H4 (cell line): ENCODE measurements at regions not wholly inside any gene's neighbourhood (a gene's known extent, or its start where the extent isn't known, plus 50 kb on each side); places are given as distances from the start of the nearest gene placed in this dataset.

Source experiments
- DNase-seq: peaks from one replicate; pipeline ENCODE4 v3.0.0-alpha.2; 2015; ENCODE audit warnings: low spot score

DNA sequence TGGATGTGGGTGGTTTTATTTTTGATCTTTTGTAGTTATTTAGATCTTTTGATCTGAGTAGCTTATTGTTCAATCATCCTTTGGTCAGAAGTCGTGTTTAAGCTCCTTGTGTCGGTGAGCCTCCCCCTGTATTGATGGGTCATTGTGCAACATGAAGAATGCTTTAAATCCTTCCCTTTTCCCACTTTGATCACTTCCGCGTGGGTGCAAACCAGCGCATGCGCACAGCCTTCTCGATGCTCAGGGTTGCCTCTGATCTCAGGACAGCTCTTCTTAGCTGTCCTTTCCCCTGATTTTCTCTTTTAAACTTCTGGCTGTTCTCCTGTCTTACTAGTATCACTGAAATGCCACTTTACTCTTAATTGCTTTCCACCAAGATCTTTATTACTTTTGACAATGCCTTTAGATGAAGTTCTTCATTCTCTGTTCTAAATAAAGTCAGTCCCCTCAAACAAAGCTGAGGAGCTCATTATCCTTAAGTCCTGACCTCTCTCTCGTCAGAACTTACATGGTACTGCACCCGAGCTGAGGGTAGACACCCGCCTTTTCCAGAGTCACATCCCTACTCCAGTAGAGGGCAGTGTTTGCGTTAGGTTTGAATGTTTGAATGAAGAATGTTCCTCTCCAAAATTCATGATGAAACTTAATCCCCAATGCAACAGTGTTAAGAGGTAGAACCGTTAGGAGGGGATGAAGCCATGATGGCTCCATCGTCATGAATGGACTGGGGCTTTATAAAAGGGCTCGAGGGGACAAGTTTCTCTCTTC lies 547.9 kb upstream of the TMPRSS15 start:
- peak; percentile 73 for DNase-seq

- DNase-seq: no peak
Observed at GRCh38 chr21:18954441-18954844, 550.9 kb upstream of the TMPRSS15 start.

DNA sequence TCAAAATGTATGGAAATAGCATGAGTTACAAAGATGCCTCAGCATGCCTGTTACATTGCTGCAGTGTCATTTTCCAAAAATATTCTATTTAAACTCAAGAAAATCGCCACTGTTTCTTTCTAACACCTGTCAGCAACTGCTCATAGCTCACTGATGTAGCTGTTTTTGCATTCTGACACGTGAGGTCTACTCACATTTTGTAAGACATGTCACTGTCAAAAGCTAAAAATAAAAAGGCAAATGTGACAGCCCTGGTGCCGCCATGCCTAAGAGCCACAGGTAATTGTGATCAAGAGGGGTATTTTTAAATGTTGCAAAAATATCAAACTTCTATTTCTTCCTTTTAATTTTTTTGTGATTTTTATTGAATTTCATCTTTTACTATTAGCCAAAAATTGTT lies 556.2 kb upstream of the TMPRSS15 start:
- DNase-seq: no peak

DNA sequence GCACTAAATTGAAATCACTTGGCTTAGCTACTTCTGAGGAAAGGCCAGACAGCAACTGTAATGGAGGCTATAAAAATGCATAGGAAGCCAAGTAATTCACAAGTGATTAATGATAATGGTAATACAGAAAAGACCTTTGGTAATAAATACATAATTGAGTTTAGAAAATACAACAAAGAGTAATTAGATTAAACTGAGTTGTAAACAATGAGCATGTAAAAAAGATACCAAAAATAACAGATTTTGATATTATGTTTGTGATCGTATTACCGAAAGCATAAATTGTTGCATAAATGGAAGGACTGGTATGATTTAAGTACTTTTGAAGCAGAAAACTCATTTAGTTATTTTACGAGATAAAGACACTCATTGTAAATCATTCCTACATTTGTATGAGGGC lies 556.7 kb upstream of the TMPRSS15 start:
- DNase-seq: no peak

DNA sequence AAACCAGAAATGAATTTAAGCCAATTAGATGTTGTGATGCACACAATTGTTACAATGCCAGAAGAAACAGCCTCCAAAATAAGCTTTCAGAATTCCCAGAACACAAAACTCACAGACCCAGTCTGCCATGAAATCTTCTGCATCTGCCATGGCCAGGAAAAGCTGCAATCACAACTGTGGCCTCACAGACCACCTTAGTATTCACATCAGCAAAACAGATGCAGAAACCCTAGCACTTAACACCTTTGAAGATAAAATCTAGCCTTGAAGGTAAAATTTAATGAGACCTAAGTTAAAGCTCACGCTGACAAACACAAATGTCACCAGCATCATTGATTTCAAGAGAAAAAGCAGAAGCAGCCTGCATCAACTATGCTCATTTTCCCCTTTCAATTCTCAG lies 566.8 kb upstream of the TMPRSS15 start:
- DNase-seq: no peak

- DNase-seq: no peak
Observed at GRCh38 chr21:18970941-18971340, 567.4 kb upstream of the TMPRSS15 start.

DNA sequence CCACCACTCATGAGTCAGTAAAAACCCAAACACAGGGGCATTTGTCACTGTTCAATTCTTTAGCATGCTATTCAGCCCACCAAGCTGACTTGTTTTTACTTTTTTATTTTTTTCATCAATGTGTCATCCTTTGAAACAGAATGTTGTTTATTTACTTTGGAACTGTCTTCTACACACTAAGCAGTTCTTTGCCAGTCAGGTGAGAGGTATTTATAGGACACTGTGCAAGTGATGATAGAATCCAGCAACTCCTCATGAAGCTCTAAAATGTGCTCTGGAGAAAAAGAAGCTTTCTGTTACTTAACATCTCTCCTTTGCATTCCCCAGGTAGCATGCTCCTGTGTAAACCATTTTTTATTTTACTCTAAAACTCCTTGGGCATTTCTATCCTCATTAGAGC lies 582.0 kb upstream of the TMPRSS15 start:
- DNase-seq: no peak

DNA sequence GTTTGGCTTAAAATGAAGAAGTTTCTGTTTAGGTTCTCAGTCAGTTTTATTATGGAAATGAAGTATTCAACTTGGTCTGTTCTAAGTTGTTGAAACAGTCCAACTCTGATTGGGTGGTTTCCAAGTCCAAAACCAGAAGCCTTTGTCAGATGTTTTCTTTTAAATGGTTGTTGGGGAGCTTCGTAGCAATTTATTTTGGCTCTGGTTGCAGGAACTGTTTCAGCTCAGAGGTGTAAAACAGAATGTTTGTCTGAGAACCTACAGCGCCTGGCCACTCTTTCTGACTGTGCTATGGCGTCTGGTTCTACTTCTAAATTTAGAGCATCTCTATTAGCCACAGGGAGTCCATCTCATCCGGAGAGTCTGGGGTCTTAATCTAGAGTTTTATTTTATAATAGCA lies 582.6 kb upstream of the TMPRSS15 start:
- no peak for DNase-seq

- DNase-seq: no peak
Observed at GRCh38 chr21:18987520-18988026, 584.0 kb upstream of the TMPRSS15 start.

- no peak for DNase-seq
Observed at GRCh38 chr21:18989953-18990495, 586.4 kb upstream of the TMPRSS15 start.

DNA sequence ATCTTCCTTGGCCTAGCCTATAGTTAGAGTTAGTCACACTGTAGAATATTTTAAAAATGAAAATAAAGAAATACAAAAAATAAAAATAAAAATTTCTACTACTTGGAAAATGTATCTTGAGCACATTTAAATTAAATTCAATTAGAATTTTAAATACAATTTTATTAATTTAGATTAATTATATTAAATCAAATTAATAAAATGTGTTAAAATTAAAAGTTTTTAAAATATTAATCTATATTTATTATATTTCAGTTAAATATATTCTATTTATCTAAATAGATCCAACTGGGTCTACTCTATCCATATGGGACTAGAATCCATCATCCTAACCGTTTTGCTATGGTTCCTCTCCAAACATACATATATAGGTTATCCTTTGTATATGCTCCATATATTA lies 588.3 kb upstream of the TMPRSS15 start:
- DNase-seq: no peak

- DNase-seq: no peak
Observed at GRCh38 chr21:19010251-19010650, 606.7 kb upstream of the TMPRSS15 start.

- no peak for DNase-seq
Observed at GRCh38 chr21:19010996-19011395, 607.4 kb upstream of the TMPRSS15 start.

- DNase-seq: no peak
Observed at GRCh38 chr21:19011451-19011850, 607.9 kb upstream of the TMPRSS15 start.

- no peak for DNase-seq
Observed at GRCh38 chr21:19013916-19014315, 610.3 kb upstream of the TMPRSS15 start.

DNA sequence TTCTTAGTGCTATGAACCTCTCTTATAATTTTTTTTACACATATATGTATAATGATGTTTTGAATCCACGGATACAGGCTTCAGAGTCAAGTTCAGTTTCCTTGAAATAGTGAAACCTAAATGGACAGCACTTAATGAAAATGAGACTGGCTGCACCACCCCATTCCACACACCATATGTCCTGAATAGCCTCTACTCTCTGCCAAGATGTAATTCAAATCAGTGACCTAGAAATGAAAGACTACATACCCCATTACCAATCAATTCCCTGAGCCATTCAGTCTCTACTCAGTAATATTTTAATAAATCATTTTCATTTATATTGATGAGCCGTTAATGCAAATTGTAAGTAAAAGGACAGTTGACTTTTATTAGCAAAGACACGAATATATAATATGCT lies 614.9 kb upstream of the TMPRSS15 start:
- DNase-seq: no peak

GRCh38 chr21:19022978-19023377 lies 619.4 kb upstream of the TMPRSS15 start:
- no peak for DNase-seq

- DNase-seq: no peak
Observed at GRCh38 chr21:19026911-19027310, 623.3 kb upstream of the TMPRSS15 start.

- DNase-seq: no peak
Observed at GRCh38 chr21:19029816-19030215, 626.2 kb upstream of the TMPRSS15 start.

DNA sequence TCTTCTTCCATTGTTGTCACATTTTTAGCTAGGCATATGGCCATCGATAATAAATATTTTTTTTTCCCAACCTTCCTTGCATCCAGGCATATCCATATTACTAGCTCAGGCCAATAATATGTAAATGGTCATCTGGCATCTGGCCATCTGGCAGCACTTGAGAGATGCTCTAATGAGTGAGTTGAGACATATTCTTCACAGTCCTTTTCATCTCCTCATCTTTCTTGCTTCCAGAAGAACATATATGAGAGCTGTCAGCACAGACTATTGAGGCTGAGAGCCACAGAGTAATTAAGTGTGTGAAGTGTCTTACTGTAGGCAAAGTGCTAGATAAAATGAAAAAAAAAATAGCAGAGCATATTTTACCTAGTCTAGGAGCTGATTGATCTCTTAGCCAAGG lies 628.4 kb upstream of the TMPRSS15 start:
- no peak for DNase-seq

DNA sequence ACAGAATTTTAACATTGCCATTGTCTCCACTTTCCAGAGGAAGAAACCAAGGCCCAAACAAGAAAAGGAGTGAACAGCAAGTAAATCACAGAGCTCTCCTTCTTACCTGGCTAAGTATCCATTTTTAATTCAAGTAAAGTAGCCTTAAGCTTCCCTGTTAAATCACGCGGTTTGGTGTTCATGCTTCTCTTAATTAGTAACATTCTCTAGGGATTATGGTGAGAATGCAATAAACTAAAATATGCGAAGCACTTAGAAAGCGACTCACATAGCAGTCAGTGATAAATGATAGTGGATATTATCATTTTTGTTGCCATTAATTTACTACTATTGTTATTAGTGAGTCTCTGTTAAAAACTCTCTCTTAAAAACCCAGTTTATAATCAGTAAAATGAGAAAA lies 630.5 kb upstream of the TMPRSS15 start:
- no peak for DNase-seq

GRCh38 chr21:19034560-19034959 lies 631.0 kb upstream of the TMPRSS15 start:
- no peak for DNase-seq

DNA sequence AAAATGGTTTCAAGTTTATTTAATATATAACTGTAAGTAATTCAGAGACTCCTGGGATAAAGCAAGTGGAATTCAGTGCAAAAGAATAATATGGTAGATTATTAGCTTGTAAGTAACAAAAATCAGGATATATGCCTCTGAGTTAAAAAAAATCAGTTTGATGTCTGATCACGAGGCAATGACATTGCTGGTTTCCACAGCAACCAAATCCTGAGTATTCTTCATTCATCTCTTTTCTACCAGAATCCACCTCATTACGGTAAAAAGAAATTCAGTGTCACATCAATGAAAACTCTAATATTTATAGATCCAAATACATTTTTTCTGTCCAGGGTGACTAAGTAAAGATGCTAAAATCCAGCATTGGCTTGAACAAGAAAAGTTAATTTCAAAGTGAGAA lies 642.3 kb upstream of the TMPRSS15 start:
- DNase-seq: no peak
